AG04449 (cell line): ENCODE measurements at regions not wholly inside any gene's neighbourhood (a gene's known extent, or its start where the extent isn't known, plus 50 kb on each side); places are given as distances from the start of the nearest gene placed in this dataset.

Experiments
- CTCF ChIA-PET: fragments of 350-600 bp; formaldehyde crosslinking; extraction: SDS; loops from one replicate; lab custom pipeline; 2021; ENCODE audit warnings: antibody characterized with exemption; lab: Yijun Ruan, JAX
- POLR2A ChIA-PET: fragments of 400-600, 350-600 bp; formaldehyde crosslinking; extraction: SDS; loops from one replicate; lab custom pipeline; 2020; ENCODE audit warnings: antibody characterized with exemption, inconsistent platforms; lab: Yijun Ruan, JAX
- DNase-seq: peaks from one replicate; pipeline ENCODE4 v3.0.0-alpha.2; 2010; ENCODE audit warnings: low read depth, low spot score
- H3K4me3 ChIP-seq: 2 replicates; pipeline ENCODE4 v1.5.1; 2011; ENCODE audit warnings: low read depth, mild to moderate bottlenecking, control low read depth, low read length
- TF ChIP-seq, protein P1 (sequence below): IDR thresholded peaks from one replicate; pipeline ENCODE4 v1.5.1; 2011; ENCODE audit warnings: mild to moderate bottlenecking, moderate library complexity, low read length, control low read depth, inconsistent platforms; ENCODE audit not compliant: insufficient read depth; ENCODE audit errors: missing control alignments

- ChIA-PET CTCF (no interaction called here), POLR2A (no interaction called here)
- no peak overlapping the region for H3K4me3 ChIP-seq
- no peak for DNase-seq
- TF ChIP-seq, protein P1, sequence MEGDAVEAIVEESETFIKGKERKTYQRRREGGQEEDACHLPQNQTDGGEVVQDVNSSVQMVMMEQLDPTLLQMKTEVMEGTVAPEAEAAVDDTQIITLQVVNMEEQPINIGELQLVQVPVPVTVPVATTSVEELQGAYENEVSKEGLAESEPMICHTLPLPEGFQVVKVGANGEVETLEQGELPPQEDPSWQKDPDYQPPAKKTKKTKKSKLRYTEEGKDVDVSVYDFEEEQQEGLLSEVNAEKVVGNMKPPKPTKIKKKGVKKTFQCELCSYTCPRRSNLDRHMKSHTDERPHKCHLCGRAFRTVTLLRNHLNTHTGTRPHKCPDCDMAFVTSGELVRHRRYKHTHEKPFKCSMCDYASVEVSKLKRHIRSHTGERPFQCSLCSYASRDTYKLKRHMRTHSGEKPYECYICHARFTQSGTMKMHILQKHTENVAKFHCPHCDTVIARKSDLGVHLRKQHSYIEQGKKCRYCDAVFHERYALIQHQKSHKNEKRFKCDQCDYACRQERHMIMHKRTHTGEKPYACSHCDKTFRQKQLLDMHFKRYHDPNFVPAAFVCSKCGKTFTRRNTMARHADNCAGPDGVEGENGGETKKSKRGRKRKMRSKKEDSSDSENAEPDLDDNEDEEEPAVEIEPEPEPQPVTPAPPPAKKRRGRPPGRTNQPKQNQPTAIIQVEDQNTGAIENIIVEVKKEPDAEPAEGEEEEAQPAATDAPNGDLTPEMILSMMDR: no peak
Observed at GRCh38 chr5:8577792-8578191, 708.8 kb downstream of the MTRR start.

DNA sequence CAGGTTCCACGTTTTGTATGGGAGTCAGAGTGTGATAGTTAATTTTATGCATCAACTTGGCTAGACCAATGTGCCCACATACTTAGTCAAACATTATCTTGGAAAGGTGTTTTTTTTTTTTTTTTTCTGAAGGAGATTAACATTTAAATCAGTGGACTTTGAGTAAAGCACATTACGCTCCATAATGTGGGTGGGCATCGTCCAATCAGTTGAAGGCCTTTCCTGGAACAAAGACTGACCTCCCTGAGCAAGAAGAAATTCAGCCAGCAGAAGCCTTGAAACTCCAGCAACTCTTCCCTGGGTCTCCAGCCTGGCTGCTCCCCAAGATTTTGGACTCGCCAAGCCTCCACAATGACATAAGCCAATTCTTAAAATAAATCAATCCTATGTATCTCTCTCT is 711.4 kb downstream of the MTRR start:
- CTCF ChIA-PET: no interaction called here
- no peak overlapping the region for H3K4me3 ChIP-seq
- TF ChIP-seq, protein P1: no peak
- no peak for DNase-seq
- POLR2A ChIA-PET: no interaction called here

DNA sequence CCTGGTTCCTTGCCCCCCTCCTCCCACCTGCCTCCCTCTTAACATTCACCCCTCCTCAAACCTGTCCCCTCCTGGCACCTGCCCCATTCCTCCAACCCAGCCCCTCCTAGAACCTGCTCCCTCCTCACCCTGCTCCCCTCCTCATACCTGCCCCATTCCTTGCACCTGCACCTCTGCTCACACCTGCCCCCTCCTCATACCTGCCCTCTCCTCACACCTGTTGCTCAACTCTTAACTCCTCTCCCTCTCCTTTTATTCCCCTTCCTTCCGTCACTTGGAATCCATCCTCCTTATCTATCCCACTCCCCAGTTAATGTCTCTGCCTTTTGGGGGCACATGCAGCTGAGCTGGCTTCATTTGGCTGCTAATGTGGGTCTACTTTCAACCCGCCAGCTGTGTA is 712.1 kb downstream of the MTRR start:
- CTCF ChIA-PET: no interaction called here
- H3K4me3 ChIP-seq: no peak overlapping the region
- no peak for DNase-seq
- TF ChIP-seq, protein P1: no peak
- POLR2A ChIA-PET: no interaction called here

DNA sequence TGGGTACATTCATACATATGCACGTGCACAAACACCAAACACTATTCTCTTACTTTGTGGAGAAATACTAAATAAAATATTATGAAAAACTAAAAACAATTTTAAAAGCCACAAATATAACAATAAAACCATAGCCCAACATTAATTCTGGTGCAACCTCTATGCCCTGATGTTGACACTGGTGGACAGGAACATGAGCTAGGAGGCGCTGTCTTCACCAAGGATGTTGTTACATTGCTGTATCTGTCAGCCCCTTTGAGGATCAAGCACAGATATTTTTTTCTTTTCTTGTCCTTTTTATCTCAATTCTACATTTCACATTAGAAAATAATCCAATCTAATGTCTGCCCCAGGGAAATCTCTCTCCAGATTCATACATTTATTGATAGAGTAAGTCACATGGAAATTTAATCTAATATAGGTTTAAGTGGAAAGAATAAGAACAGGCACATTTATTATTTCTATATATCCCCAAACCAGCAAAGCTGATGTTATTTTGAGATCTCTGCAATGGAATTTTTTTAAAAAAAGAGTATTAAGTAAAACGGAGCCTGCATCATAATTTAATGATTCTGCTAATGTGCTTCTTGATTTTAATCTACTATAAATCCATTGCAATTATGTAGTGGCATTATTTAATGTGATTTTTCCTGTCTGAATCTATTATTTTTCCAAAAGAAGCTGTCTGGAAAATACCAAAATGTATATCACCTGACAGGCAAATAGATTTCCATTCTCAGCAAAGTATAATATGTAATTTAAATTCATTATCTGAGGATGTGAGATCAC is 716.5 kb downstream of the MTRR start:
- no peak overlapping the region for H3K4me3 ChIP-seq
- POLR2A ChIA-PET: no interaction called here
- TF ChIP-seq, protein P1: no peak
- CTCF ChIA-PET: no interaction called here
- DNase-seq: no peak

GRCh38 chr5:8590959-8591358 is 722.0 kb downstream of the MTRR start:
- TF ChIP-seq, protein P1: no peak
- no peak for DNase-seq
- no peak overlapping the region for H3K4me3 ChIP-seq
- ChIA-PET CTCF (no interaction called here), POLR2A (no interaction called here)

GRCh38 chr5:8598356-8598755 is 729.4 kb downstream of the MTRR start:
- no peak for DNase-seq
- POLR2A ChIA-PET: no interaction called here
- CTCF ChIA-PET: no interaction called here
- TF ChIP-seq, protein P1: no peak
- H3K4me3 ChIP-seq: no peak overlapping the region
